ENCODE measurements at regions not wholly inside any gene's neighbourhood (a gene's known extent, or its start where the extent isn't known, plus 50 kb on each side); places are given as distances from the start of the nearest gene placed in this dataset.

DNA sequence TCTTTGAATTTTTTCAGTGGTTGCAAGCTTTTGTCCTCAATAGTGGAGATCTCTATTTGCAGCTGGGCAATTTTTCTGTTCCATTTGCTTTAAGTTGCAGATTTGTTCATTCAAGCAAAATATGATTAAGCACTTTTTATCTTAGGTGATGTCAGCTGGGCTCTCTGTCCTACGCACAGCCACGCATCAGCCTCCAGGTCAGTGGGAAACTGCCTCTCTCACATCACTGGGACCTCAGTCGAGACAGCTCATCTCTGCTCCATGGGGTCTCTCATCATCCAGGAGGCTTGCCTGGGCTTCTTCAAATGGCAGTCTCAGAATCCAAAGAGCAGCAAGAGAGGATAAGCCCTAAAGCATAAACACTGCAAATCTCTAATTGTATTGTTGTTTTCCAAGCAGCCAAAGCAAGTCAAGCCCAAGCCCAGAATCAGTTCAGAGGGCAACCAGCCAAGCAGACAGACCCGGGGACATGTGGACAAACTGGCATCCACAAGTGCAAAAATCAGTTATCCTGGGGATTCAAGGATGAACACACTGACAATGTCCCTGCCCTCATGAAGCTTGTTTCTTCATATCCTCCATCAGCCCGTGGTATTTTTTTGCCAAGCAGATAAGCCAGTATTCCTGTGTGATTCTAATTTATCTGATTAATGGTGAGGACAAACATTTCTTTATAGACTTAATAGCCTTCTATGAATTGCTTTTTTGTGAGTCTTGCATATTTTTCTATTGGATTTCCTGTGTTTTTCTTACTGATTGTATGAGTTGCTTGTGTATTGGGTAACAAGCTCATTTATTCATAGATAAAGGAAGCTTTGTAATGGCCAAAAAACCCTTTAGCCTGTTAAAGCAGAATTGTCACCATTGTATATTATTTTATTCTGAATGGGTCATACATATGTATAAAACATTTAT lies 262.5 kb downstream of the GXYLT1 start:
- DNase-seq: no peak

DNA sequence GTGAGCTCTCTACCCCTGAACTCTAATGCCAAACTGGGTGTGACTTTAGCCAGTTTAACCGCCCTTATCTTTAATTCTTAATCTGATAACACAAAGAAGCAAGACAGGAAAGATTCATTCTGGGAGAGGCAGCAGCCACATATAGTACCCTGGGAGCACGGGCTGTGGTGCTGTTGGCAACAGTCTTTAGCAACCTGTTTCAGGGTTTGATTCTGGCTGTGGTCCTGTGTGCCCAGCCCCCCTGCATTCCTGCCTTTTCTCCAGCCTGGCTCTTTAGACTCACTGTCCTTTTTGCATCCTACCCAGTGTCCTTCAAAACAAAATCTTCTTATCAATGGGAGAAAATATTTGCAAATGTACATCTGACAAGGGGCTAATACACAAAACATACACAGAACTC lies 275.2 kb downstream of the GXYLT1 start:
- DNase-seq: no peak

DNA sequence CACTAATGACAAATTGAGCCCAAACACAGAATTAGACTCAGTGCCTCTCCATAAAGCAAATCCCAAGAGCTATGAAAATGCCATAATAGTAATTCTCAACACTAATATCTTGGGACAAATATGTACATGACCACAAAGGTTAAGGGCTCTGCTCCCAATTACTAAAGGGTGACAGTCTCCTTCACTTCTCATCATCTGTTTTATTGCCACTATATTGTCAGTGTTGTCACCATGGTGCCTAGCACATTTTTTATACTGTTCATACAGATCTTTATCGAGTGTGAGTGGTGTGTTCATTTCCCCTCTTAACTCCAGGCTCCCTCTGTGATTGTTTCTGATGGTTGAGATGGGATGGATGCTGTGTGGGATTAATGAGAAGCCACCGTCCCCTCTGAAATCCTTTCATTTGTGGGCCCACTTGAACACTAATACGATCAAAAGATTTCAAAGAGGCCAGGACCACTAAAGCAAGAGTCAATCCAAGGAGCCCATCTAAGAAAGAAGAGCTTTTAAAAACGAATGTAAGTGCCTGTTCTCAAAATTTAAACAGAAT lies 277.7 kb downstream of the GXYLT1 start:
- no peak for DNase-seq

DNA sequence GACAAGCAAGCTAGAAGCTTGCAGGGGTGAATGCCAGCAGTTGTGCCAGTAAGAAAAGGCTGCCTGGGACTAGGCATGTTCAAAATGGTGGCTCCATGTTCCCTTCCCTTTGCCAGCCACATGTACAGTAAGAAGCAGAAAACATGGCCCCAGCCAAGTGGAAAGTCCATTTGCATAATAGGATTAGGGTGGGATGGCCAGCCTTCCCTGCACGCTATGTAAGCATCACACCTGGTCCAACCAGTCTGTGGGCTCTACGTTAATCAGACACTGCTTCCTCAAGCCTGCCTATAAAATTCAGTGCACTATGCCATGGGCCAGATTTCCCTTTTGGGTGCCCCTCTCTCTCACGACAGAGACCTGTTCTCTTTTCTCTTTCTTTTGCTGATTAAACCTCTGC lies 288.4 kb downstream of the GXYLT1 start:
- no peak for DNase-seq

DNA sequence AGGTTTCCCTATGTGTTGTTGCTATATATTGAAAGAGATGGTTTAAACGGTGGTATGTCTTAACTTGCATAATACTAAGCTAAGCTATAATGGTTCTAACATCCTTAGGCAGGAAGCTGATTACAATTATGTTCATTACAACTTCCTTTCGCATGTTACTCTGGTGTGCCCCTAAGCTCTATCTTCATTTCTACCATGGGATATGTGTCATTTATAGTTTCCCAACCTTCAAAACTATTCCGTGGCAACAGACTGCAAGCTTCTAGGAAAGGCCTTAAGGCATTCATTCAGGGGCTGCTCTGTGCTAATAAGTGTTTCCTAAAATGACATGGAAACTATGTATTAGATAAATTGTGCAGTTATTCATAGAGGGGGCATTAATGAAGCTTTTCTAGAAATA lies 294.6 kb downstream of the GXYLT1 start:
- DNase-seq: no peak

DNA sequence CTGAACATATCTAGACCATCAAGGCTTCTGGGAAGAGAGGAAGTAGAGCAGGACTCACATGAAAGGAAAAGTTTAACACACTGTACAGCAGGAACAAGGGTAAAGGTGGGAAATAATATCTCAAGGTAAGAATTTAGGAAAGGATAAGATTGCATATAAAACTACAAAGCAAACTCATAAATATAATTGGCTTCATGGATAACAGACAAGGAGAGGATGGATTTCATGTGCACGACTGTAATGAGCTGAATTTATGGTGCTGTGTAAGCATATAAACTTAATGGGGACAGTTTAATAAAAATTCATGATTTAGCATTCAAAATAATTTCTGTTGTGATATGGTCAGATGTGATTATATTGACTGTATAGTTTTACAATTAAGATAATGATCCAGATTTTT lies 298.0 kb downstream of the GXYLT1 start:
- no peak for DNase-seq

DNA sequence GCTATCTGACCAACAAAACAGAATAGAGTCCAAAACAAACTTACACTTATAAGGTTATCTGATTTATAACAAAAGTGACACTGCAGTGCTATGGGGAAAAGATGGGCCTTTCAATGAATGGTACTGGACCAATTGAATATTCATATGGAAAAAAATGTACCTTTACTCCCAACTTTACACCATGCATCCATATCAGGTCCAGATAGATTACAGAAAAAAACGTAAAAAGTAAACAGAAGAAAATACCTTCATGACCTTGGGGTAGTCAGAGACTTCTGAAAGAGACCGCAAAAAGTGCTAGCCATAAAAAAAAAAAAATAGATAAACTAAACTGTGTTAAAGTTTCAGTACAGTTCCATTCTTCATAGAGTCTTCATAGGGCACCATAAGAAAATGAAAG lies 308.3 kb downstream of the GXYLT1 start:
- DNase-seq: no peak

DNA sequence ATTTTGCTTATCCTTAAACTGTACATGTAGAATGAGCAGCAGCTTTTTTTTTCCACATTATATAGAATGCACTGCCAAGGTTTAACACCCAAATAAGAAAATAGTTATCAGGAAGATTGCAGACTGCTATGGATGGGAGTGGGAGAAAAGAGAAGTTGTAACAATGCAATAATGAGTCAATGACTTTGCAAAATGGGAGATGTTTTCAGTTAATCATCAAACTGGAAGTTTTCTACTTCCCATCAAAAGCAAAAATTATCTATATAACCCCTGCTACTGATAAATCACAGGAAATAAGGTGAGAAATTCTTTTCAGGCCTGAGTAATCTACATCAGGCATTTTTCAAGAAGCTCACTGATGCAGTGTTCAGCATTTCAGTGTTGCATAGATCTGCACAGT lies 309.1 kb downstream of the GXYLT1 start:
- DNase-seq: no peak

DNA sequence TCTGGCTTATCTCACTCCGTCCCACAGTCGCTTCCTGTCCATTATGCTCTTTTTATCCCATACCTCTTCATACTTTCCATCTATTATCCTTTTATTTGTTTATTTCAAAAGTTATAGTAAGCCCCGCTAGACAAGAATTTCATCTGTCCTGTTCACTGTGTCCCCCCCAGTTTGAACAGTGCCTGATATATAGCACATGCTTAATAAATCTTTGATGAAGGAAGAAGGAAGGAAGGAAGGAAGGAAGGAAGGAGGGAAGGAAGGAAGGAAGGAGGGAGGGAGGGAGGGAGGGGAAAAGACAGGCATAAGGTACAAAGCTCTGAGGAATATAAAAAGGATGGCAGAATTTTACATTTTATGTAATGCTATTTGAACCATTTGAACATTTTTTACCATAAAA lies 324.7 kb downstream of the GXYLT1 start:
- DNase-seq: no peak

DNA sequence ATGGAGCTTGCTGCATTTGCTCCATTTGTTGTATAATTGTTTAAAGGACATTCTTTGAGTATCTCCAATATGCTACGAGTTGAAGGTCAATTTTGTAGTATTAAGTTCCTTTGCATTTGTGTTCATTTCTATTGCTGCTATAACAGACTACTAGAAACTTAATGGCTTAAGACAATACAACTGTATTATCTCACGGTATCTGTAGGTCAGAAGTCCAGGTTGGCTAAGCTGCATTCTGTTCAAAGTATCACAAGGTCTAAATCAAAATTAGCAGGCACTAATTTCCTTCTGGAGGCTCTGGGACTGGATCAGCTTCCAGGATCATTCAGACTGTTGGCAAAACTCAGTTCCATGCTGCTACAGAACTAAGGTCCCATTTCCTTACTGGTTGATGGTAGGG lies 340.6 kb downstream of the GXYLT1 start:
- DNase-seq: no peak

DNA sequence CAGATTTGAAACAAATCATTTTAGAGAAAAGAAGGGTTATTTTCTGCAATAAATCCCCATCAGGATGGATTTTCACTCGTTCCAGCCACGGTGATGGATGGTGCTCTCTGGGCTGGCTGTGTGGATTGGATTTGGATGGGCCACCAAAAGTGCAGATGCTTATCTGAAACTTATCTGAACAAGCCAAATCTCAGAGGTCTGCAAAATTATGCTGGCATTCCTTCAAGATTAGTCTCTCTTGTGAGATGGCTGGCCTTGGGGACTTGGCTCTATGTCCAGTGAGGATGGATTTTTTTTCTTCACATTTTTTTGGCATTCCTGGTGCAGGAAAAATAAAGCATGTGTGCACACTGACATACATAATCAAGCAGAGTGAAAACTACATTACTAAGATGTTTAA lies 341.9 kb downstream of the GXYLT1 start:
- DNase-seq: no peak

DNA sequence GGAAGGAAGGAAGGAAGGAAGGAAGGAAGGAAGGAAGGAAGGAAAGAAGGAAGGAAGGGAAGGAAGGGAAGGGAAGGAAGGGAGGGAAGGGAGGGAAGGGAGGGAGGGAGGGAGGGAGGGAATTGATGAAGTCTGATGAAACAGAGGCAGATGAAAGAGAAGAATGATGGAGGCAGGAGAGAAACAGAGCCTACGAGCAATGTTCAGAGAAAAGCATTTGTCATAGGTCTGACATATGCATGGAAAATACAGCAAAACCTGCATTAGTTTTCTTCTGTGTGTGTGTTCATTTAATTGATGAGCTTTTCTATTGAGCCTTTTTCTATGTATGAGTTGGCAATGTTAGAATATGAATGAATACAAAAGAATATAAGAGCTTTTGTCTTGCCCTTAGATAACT lies 343.4 kb downstream of the GXYLT1 start:
- no peak for DNase-seq

DNA sequence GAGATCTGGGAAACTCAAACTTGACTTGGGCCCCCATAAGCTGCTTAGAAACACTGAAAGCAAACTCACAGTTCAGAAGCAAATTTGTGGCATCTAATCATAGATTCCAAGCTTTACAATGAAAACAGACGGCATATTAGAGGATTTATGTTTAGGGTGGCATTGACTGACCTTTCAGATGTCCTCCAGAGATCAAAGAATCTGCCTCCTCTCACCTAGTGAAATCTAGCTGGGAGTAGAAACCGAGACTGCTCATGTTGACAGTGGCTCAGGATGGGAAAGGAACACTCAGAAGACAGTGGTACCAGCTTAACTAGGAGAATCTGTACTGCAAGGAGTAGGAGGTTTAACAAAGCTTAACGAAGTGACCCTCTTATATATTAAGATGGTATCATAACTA lies 345.0 kb downstream of the GXYLT1 start:
- no peak for DNase-seq

DNA sequence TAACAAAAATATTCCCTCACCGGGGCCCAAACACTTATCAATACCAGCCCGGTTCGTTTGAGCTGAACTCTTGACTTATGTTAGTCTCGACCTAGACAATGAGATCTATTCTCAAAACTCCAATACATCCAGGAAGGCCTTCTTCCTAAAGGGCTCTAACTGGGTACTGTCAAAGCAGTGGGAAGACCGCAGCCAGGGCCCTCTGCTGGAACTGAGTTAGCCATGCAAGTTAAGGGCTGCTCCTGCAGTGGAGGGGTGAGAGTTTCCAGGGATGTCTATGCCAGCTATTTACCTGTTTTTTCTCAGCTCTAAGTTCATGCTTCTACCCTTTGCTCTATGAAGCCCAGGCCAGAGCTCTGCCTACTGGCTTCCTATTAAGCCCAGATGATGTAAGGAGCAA lies 348.8 kb downstream of the GXYLT1 start:
- DNase-seq: no peak

DNA sequence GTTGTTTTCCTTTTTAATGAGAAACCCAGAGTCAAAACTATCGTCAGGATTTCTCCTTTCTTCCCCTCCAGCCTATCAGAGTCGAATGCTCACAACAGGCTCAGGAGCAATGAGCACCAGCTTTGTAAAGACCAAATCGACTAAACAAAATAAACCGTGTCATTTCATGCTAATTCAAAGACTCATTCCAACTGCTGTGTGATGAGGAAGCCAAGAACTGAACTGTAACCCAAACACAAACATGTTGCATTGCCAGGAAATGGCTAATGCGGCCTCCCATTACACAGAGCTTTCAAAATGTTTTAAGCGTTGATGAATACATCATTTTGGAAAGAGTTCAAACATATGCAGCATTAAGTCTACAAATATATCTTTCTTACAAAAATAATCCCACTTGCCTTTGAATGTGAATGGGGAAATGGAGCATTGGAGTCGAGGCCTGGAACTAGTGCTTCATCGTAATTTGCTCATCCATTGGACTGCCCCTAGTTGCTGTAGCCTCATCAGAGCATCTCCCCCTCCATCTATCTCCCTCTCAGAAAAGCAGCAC lies 349.5 kb downstream of the GXYLT1 start:
- no peak for DNase-seq

DNA sequence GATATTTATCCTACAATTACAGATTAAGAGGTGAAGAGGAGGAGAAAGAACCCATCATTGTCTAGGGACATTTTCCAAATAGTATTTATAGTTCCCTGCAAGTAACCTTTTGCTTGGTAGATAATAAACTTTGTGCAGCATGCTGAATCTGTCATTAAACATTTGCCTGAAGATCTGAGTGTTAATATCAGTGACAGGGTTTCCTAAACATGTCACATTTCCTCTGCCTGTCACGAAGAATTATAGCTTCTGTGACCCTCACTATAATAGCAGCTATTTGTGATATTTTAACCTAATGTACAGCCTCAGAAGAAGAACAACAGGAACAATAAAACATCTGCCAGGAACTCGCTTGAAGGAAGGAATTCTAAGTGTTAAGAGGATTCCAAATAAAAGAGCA lies 350.3 kb downstream of the GXYLT1 start:
- DNase-seq: no peak

DNA sequence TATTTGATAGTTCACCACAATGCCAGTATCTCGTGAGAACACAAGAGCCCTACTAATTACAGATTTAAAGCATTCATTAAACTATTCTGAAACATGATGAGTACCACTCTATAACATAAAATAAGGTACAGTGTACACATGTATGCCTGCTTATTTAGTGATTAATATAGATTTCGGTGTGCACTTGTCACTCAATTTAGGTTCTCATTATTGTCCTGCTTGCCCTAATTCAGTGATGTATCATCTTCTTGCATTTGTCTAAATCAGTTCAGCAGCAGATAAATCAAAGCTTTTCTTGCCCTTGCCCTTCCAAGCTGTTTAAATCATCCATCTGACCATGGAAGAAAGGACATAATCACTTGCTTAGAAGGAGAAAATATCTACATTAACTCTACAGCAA lies 359.7 kb downstream of the GXYLT1 start:
- no peak for DNase-seq

DNA sequence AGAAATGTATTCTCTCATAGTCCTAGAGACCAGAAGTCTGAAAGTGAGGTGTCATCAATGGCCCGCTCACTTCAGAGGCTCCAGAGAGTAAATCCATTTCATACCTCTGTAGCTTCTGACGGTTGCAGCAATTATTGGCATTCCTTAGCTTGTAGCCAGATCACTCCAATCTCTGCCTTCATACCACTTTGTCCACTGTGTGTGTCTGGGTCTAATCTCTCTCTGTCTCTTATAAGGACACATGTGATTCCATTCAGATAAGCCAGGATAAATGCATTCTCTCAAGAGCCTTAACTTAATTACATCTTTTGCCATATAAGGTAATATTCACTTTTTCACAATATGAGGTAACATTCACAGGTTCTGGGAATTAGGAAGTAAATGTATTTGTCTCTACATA lies 365.7 kb downstream of the GXYLT1 start:
- DNase-seq: no peak

DNA sequence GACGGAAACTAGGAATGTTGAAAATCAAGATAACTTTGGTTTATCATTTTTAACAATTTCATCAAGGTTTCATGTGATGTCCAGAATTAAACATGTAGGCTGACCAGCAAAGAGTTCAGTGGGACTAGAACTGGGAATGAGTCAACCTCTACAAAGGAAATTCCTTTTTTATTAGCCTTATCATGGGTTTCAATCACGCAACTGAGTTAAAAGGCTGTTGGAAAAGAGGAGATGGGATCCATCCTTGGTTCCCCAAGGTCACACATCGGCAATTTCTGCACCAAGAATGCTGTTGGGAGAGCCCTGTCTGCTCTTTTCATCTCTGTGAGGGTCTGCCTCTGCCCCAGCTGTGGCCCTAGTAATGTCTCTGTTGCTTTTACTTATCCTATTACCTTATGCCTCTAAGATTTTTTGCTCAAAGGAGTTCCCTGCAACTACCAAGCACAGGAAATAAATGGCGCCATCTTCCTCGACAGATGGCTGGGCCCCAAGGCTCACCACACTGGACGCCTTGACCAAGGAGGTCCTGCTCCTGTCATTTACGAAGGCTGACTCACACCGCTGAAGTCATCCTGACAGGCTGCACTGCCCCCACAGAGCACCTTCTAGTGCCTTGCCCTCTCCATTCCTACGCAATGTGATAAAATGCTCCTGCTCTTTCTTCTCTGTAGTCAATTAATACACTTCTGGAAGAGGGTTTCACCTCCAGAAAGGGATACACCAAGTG lies 367.4 kb downstream of the GXYLT1 start:
- DNase-seq: no peak

DNA sequence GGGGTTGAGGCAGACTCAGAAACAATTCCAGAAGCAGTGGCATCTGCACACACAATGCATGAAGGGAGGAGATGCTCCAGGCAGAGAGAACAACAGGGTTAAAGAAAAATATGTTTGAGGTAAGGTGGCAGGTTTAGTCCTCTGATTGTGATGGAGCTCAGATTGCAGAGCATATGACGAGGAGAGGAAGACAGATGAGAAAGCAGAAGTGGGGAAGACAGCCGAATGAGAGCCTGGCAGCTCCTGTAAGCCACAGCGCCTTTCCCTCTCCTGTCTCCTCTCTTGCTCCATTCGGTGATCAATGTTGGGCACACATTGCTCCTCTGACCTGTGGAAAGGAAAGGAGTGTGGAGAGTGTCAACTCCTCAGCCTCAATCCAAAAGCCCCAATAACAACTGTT lies 372.2 kb downstream of the GXYLT1 start:
- DNase-seq: no peak

DNA sequence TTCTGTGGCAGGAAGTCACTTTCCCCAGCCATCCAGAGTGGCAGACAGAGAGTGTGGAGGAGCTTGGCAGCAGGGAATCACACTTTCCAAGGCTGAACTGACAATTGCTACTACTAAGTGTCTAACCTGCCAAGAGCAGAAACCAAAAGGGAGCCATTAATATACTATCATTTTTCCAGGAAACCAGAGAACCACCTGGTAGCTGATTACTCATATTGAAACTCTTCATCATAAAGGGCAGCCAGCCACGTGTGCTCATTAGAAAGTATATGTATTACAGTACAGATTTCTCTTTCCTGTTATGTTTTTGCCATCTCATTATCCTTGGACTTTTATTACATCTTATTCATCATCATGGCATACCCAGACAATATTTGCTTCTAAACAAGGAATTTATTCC lies 374.9 kb downstream of the GXYLT1 start:
- DNase-seq: no peak

DNA sequence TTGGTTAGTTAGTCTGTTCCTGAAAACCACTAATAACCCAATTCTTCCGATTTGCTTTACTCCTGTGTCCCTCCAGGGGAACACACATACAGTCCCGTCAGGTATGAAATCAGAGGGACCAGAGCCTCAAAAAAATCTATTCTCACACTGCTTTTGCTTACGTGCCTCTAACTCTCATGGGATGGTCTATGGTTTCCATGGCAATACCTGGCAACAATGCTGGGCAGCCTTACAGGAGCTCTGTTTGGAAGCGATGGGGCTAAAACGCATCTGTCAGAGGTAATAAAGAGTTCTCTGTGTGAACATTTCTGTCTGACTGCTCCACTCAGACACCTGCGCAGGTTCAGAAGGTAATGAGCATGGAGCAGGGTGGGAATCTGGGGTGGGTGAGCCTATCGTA lies 376.2 kb downstream of the GXYLT1 start:
- DNase-seq: no peak

DNA sequence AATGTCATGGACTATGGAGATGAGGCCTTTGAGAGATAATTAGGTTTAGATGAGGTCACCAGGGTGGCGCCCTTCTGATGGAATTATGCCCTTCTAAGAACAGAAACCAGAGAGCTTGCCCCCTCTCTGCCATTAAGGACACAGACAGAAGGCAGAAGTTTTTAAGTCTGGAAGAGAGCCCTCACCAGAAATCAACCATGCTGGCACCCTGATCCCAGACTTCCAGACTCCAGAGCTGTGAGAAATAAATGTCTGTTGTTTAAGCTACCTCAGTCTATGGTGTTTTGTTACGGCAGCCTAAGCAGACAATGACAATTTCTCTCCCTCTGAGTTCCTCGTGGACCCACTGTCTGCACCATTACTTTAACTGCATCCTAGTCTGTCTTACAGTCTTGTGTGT lies 382.0 kb downstream of the GXYLT1 start:
- no peak for DNase-seq

DNA sequence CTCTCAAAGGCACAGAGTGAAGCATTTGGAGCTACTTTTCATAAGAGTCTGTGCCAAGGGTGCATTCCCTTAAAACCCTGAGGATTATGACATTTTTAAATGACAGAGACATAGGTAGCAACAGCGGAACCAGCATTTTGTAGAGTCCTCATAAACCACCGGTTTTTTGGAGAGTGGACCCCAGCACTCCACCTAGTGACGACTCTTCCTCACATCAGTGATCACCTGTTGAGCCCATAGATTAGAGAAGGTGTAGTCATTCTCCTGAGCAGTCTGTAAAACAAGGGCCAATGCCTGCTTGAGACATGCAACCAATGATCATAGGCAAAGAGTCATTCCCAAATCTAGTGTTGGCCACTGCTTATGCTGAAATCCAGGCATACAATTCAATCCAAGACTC lies 399.1 kb downstream of the GXYLT1 start:
- no peak for DNase-seq

All from CD4-positive, alpha-beta T cell treated with Interleukin-4 for 1 hour (primary cell).